WTC11 (cell line): ENCODE measurements at regions not wholly inside any gene's neighbourhood (a gene's known extent, or its start where the extent isn't known, plus 50 kb on each side); places are given as distances from the start of the nearest gene placed in this dataset.
A peak's percentile ranks its signal among the peaks of the same experiment; 100 is the strongest.

Source experiments
- ATAC-seq: fragments of 200-7000 bp; cut with Tn5 transposase; 2 replicates; pipeline ENCODE4 v1.10.0; 2021; ENCODE audit warnings: mild to moderate bottlenecking, moderate library complexity
- CTCF ChIA-PET: fragments of 300-600 bp; sonication (Branson Sonifier 250); formaldehyde crosslinking; loops from one replicate; lab custom pipeline; 2021; ENCODE audit warnings: antibody characterized with exemption; lab: Charles Lee
- POLR2A ChIA-PET: fragments of 350-600 bp; sonication (Branson Sonifier 250); formaldehyde crosslinking; loops from one replicate; lab custom pipeline; 2021; ENCODE audit warnings: antibody characterized with exemption; lab: Charles Lee
- DNase-seq: peaks from one replicate; pipeline ENCODE4 v3.0.0; 2021; ENCODE audit warnings: low spot score
- H3K27ac Mint-ChIP-seq: 2 replicates; pipeline ENCODE4 v1.8.0; 2021; ENCODE audit warnings: mixed read lengths
- H3K27me3 Mint-ChIP-seq: 2 replicates; pipeline ENCODE4 v1.8.0; 2021; ENCODE audit warnings: low read depth, mild to moderate bottlenecking, moderate library complexity, mixed read lengths
- H3K36me3 Mint-ChIP-seq: 2 replicates; pipeline ENCODE4 v1.8.0; 2021; ENCODE audit warnings: mixed read lengths
- H3K4me1 Mint-ChIP-seq: 2 replicates; pipeline ENCODE4 v1.8.0; 2022; ENCODE audit warnings: mixed read lengths
- H3K4me3 Mint-ChIP-seq: 2 replicates; pipeline ENCODE4 v1.8.0; 2021; ENCODE audit warnings: mild to moderate bottlenecking, moderate library complexity, mixed read lengths
- H3K9me3 Mint-ChIP-seq: 2 replicates; pipeline ENCODE4 v1.8.0; 2021; ENCODE audit warnings: mixed read lengths
- CBFB ChIP-seq: sonication (generic); formaldehyde crosslinking; IDR thresholded peaks from 2 replicates; pipeline ENCODE4 v1.8.1; 2022; ENCODE audit warnings: mild to moderate bottlenecking, low read depth, missing genetic modification reagents
- ELF4 ChIP-seq: sonication (generic); formaldehyde crosslinking; IDR thresholded peaks from 2 replicates; pipeline ENCODE4 v1.8.1; 2022; ENCODE audit warnings: low read depth, mild to moderate bottlenecking, moderate library complexity, missing genetic modification reagents
- EMX1 ChIP-seq: fragments of 250-450 bp; sonication (Bioruptor Pico); IDR thresholded peaks from 2 replicates; pipeline ENCODE4 v1.8.0; 2021; ENCODE audit warnings: mild to moderate bottlenecking
- NR1H2 ChIP-seq: sonication (generic); formaldehyde crosslinking; IDR thresholded peaks from 2 replicates; pipeline ENCODE4 v1.9.0; 2021; ENCODE audit warnings: mild to moderate bottlenecking, moderate library complexity, missing genetic modification reagents
- NR2C2 ChIP-seq: sonication (generic); formaldehyde crosslinking; IDR thresholded peaks from 2 replicates; pipeline ENCODE4 v1.8.0; 2022; ENCODE audit warnings: mild to moderate bottlenecking, missing genetic modification reagents
- RORB ChIP-seq: fragments of 250-450 bp; sonication (Bioruptor Pico); IDR thresholded peaks from 2 replicates; pipeline ENCODE4 v1.9.0; 2021; ENCODE audit warnings: mild to moderate bottlenecking
- TCF7 ChIP-seq: sonication (generic); formaldehyde crosslinking; IDR thresholded peaks from 2 replicates; pipeline ENCODE4 v1.8.0; 2022; ENCODE audit warnings: mild to moderate bottlenecking, low read depth, missing genetic modification reagents, moderate library complexity
- TEAD4 ChIP-seq: sonication (generic); formaldehyde crosslinking; IDR thresholded peaks from 2 replicates; pipeline ENCODE4 v1.8.0; 2022; ENCODE audit warnings: mild to moderate bottlenecking, missing genetic modification reagents
- ZNF138 ChIP-seq: sonication (generic); formaldehyde crosslinking; conservative IDR thresholded peaks from 2 replicates; pipeline ENCODE4 v1.8.1; 2022; ENCODE audit warnings: mild to moderate bottlenecking, moderate library complexity, missing genetic modification reagents
- TF ChIP-seq, protein P1 (sequence below): sonication (generic); formaldehyde crosslinking; IDR thresholded peaks from 2 replicates; pipeline ENCODE4 v1.8.1; 2023; ENCODE audit warnings: mild to moderate bottlenecking, missing genetic modification reagents, moderate library complexity
- TF ChIP-seq, protein P2 (sequence below): sonication (generic); formaldehyde crosslinking; IDR thresholded peaks from 2 replicates; pipeline ENCODE4 v1.8.0; 2023; ENCODE audit warnings: missing genetic modification reagents, mild to moderate bottlenecking, borderline replicate concordance
- TF ChIP-seq, protein P3 (sequence below): sonication (generic); formaldehyde crosslinking; IDR thresholded peaks from 2 replicates; pipeline ENCODE4 v1.8.0; 2022; ENCODE audit warnings: mild to moderate bottlenecking, missing genetic modification reagents
- TF ChIP-seq, protein P4 (sequence below): fragments of 250-450 bp; sonication (Bioruptor Pico); IDR thresholded peaks from 2 replicates; pipeline ENCODE4 v1.9.0; 2021; ENCODE audit warnings: mild to moderate bottlenecking, borderline replicate concordance
- TF ChIP-seq, protein P5 (sequence below): sonication (generic); formaldehyde crosslinking; IDR thresholded peaks from 2 replicates; pipeline ENCODE4 v1.8.1; 2022; ENCODE audit warnings: low read depth, missing genetic modification reagents, borderline replicate concordance
- TF ChIP-seq, protein P6 (sequence below): fragments of 200-600 bp; IDR thresholded peaks from 2 replicates; pipeline ENCODE4 v1.8.0; 2022; ENCODE audit warnings: antibody characterized with exemption

DNA sequence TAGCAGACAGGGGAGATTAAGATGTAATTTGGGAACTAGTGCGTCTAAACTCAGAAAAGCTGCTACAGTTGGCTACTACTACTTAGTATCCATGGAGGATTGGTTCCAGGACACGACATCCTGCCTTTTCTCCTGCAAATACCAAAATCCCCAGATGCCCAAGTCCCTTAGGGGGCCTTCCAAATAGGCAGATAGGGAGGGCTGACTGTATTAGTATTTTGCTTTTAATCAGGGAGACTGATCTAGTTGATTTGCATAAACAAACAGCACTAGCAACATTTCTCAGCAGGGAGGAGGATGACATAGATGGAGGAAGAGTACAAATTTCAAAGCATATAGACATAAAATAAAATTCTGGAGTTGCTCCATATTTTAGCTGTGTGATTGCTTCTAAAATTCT, 621.6 kb upstream of the GOT2 start:
- peaks cover 6% of the 10 kb centered on the region for H3K9me3 Mint-ChIP-seq
- H3K27me3 Mint-ChIP-seq, result peaks cover 20% of the 10 kb centered on the region
- ChIA-PET POLR2A (no interaction called here), CTCF (no interaction called here)
- ATAC-seq (peak; percentile 84), DNase-seq (no peak)
- 0 out of 2 replicates have a peak, but pooled peaks cover 5% of the 10 kb centered on the region for H3K36me3 Mint-ChIP-seq
- H3K4me1 Mint-ChIP-seq, result peaks cover 22% of the 10 kb centered on the region
- H3K4me3 Mint-ChIP-seq, result no peak overlapping the region
- H3K27ac Mint-ChIP-seq, result no peak overlapping the region
- TF ChIP-seq, protein P1, sequence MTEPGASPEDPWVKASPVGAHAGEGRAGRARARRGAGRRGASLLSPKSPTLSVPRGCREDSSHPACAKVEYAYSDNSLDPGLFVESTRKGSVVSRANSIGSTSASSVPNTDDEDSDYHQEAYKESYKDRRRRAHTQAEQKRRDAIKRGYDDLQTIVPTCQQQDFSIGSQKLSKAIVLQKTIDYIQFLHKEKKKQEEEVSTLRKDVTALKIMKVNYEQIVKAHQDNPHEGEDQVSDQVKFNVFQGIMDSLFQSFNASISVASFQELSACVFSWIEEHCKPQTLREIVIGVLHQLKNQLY (CRISPR knock-in tag), result no peak
- no peak for TF ChIP-seq CBFB (CRISPR knock-in tag)
- TF ChIP-seq, protein P2, sequence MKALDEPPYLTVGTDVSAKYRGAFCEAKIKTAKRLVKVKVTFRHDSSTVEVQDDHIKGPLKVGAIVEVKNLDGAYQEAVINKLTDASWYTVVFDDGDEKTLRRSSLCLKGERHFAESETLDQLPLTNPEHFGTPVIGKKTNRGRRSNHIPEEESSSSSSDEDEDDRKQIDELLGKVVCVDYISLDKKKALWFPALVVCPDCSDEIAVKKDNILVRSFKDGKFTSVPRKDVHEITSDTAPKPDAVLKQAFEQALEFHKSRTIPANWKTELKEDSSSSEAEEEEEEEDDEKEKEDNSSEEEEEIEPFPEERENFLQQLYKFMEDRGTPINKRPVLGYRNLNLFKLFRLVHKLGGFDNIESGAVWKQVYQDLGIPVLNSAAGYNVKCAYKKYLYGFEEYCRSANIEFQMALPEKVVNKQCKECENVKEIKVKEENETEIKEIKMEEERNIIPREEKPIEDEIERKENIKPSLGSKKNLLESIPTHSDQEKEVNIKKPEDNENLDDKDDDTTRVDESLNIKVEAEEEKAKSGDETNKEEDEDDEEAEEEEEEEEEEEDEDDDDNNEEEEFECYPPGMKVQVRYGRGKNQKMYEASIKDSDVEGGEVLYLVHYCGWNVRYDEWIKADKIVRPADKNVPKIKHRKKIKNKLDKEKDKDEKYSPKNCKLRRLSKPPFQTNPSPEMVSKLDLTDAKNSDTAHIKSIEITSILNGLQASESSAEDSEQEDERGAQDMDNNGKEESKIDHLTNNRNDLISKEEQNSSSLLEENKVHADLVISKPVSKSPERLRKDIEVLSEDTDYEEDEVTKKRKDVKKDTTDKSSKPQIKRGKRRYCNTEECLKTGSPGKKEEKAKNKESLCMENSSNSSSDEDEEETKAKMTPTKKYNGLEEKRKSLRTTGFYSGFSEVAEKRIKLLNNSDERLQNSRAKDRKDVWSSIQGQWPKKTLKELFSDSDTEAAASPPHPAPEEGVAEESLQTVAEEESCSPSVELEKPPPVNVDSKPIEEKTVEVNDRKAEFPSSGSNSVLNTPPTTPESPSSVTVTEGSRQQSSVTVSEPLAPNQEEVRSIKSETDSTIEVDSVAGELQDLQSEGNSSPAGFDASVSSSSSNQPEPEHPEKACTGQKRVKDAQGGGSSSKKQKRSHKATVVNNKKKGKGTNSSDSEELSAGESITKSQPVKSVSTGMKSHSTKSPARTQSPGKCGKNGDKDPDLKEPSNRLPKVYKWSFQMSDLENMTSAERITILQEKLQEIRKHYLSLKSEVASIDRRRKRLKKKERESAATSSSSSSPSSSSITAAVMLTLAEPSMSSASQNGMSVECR (CRISPR knock-in tag), result no peak
- TF ChIP-seq, protein P3, sequence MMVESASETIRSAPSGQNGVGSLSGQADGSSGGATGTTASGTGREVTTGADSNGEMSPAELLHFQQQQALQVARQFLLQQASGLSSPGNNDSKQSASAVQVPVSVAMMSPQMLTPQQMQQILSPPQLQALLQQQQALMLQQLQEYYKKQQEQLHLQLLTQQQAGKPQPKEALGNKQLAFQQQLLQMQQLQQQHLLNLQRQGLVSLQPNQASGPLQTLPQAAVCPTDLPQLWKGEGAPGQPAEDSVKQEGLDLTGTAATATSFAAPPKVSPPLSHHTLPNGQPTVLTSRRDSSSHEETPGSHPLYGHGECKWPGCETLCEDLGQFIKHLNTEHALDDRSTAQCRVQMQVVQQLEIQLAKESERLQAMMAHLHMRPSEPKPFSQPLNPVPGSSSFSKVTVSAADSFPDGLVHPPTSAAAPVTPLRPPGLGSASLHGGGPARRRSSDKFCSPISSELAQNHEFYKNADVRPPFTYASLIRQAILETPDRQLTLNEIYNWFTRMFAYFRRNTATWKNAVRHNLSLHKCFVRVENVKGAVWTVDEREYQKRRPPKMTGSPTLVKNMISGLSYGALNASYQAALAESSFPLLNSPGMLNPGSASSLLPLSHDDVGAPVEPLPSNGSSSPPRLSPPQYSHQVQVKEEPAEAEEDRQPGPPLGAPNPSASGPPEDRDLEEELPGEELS (CRISPR knock-in tag), result no peak
- TF ChIP-seq TEAD4 (CRISPR knock-in tag), result no peak
- TF ChIP-seq ELF4 (CRISPR knock-in tag), result no peak
- TF ChIP-seq, protein P4, sequence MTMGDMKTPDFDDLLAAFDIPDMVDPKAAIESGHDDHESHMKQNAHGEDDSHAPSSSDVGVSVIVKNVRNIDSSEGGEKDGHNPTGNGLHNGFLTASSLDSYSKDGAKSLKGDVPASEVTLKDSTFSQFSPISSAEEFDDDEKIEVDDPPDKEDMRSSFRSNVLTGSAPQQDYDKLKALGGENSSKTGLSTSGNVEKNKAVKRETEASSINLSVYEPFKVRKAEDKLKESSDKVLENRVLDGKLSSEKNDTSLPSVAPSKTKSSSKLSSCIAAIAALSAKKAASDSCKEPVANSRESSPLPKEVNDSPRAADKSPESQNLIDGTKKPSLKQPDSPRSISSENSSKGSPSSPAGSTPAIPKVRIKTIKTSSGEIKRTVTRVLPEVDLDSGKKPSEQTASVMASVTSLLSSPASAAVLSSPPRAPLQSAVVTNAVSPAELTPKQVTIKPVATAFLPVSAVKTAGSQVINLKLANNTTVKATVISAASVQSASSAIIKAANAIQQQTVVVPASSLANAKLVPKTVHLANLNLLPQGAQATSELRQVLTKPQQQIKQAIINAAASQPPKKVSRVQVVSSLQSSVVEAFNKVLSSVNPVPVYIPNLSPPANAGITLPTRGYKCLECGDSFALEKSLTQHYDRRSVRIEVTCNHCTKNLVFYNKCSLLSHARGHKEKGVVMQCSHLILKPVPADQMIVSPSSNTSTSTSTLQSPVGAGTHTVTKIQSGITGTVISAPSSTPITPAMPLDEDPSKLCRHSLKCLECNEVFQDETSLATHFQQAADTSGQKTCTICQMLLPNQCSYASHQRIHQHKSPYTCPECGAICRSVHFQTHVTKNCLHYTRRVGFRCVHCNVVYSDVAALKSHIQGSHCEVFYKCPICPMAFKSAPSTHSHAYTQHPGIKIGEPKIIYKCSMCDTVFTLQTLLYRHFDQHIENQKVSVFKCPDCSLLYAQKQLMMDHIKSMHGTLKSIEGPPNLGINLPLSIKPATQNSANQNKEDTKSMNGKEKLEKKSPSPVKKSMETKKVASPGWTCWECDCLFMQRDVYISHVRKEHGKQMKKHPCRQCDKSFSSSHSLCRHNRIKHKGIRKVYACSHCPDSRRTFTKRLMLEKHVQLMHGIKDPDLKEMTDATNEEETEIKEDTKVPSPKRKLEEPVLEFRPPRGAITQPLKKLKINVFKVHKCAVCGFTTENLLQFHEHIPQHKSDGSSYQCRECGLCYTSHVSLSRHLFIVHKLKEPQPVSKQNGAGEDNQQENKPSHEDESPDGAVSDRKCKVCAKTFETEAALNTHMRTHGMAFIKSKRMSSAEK (CRISPR knock-in tag), result no peak
- TF ChIP-seq ZNF138 (CRISPR knock-in tag), result no peak
- no peak for TF ChIP-seq NR1H2 (CRISPR knock-in tag)
- TF ChIP-seq TCF7 (CRISPR knock-in tag), result no peak
- no peak for TF ChIP-seq RORB (CRISPR knock-in tag)
- no peak for TF ChIP-seq NR2C2
- TF ChIP-seq, protein P5, sequence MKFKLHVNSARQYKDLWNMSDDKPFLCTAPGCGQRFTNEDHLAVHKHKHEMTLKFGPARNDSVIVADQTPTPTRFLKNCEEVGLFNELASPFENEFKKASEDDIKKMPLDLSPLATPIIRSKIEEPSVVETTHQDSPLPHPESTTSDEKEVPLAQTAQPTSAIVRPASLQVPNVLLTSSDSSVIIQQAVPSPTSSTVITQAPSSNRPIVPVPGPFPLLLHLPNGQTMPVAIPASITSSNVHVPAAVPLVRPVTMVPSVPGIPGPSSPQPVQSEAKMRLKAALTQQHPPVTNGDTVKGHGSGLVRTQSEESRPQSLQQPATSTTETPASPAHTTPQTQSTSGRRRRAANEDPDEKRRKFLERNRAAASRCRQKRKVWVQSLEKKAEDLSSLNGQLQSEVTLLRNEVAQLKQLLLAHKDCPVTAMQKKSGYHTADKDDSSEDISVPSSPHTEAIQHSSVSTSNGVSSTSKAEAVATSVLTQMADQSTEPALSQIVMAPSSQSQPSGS (CRISPR knock-in tag), result no peak
- TF ChIP-seq EMX1, result no peak
- TF ChIP-seq, protein P6, sequence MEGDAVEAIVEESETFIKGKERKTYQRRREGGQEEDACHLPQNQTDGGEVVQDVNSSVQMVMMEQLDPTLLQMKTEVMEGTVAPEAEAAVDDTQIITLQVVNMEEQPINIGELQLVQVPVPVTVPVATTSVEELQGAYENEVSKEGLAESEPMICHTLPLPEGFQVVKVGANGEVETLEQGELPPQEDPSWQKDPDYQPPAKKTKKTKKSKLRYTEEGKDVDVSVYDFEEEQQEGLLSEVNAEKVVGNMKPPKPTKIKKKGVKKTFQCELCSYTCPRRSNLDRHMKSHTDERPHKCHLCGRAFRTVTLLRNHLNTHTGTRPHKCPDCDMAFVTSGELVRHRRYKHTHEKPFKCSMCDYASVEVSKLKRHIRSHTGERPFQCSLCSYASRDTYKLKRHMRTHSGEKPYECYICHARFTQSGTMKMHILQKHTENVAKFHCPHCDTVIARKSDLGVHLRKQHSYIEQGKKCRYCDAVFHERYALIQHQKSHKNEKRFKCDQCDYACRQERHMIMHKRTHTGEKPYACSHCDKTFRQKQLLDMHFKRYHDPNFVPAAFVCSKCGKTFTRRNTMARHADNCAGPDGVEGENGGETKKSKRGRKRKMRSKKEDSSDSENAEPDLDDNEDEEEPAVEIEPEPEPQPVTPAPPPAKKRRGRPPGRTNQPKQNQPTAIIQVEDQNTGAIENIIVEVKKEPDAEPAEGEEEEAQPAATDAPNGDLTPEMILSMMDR, result no peak
- TF ChIP-seq, all 79 proteins: peak for 0
